DOHH2 (cell line): ENCODE measurements at regions not wholly inside any gene's neighbourhood (a gene's known extent, or its start where the extent isn't known, plus 50 kb on each side); places are given as distances from the start of the nearest gene placed in this dataset.

Experiments
- H3F3A ChIP-seq: fragments of 200-600 bp; sonication (generic), shearing (Covaris generic); 2 replicates; pipeline ENCODE4 v1.6.0; 2016; ENCODE audit warnings: antibody characterized with exemption, mild to moderate bottlenecking; ENCODE audit not compliant: control insufficient read depth, insufficient read depth
- H3K27ac ChIP-seq: fragments of 200-600 bp; sonication (generic); 2 replicates; pipeline ENCODE4 v1.5.1; 2014; ENCODE audit warnings: low read depth, mild to moderate bottlenecking, low read length, moderate library complexity
- H3K27me3 ChIP-seq: fragments of 200-600 bp; sonication (generic); 2 replicates; pipeline ENCODE4 v1.6.1; 2014; ENCODE audit warnings: mild to moderate bottlenecking, low read length, mixed read lengths; ENCODE audit not compliant: control insufficient read depth
- H3K36me3 ChIP-seq: fragments of 200-600 bp; sonication (generic); 2 replicates; pipeline ENCODE4 v1.6.1; 2014; ENCODE audit warnings: mild to moderate bottlenecking, low read length, moderate library complexity, mixed read lengths; ENCODE audit not compliant: control insufficient read depth
- H3K4me1 ChIP-seq: fragments of 200-600 bp; sonication (generic); 2 replicates; pipeline ENCODE4 v1.6.1; 2014; ENCODE audit warnings: mild to moderate bottlenecking, low read length, mixed read lengths; ENCODE audit not compliant: control insufficient read depth
- H3K4me2 ChIP-seq: fragments of 200-600 bp; sonication (generic); 2 replicates; pipeline ENCODE4 v1.6.0; 2014; ENCODE audit warnings: mild to moderate bottlenecking, low read length, moderate library complexity
- H3K4me3 ChIP-seq: fragments of 200-600 bp; sonication (generic); 2 replicates; pipeline ENCODE4 v1.5.1; 2014; ENCODE audit warnings: mild to moderate bottlenecking, low read length, mixed read lengths
- H3K79me2 ChIP-seq: fragments of 200-600 bp; sonication (generic); 2 replicates; pipeline ENCODE4 v1.6.1; 2014; ENCODE audit warnings: mild to moderate bottlenecking, low read length, mixed read lengths; ENCODE audit not compliant: control insufficient read depth
- H3K9me2 ChIP-seq: fragments of 200-600 bp; sonication (generic); replicated peaks from 2 replicates; pipeline ENCODE4 v1.6.1; 2014; ENCODE audit warnings: mild to moderate bottlenecking, low read length, mixed read lengths; ENCODE audit not compliant: control insufficient read depth
- H3K9me3 ChIP-seq: fragments of 200-600 bp; sonication (generic); 2 replicates; pipeline ENCODE4 v1.6.1; 2014; ENCODE audit warnings: antibody characterized with exemption, low read length, mixed read lengths; ENCODE audit not compliant: control insufficient read depth, insufficient read depth
- H4K20me1 ChIP-seq: fragments of 200-600 bp; sonication (generic); 2 replicates; pipeline ENCODE4 v1.6.0; 2014; ENCODE audit warnings: low read depth, mild to moderate bottlenecking, antibody characterized with exemption, low read length, moderate library complexity; ENCODE audit not compliant: control insufficient read depth, insufficient read depth
- EZH2phosphoT487 ChIP-seq: fragments of 200-600 bp; sonication (generic); IDR thresholded peaks from 2 replicates; pipeline ENCODE4 v1.6.1; 2017; ENCODE audit warnings: borderline replicate concordance, mild to moderate bottlenecking, antibody characterized with exemption, low read length, moderate library complexity, mixed read lengths
- TF ChIP-seq, protein P1 (sequence below): fragments of 200-600 bp; sonication (generic); IDR thresholded peaks from one replicate; pipeline ENCODE4 v1.5.1; 2014; ENCODE audit warnings: antibody characterized with exemption, mild to moderate bottlenecking, low read depth, low read length; ENCODE audit not compliant: poor library complexity, severe bottlenecking

DNA sequence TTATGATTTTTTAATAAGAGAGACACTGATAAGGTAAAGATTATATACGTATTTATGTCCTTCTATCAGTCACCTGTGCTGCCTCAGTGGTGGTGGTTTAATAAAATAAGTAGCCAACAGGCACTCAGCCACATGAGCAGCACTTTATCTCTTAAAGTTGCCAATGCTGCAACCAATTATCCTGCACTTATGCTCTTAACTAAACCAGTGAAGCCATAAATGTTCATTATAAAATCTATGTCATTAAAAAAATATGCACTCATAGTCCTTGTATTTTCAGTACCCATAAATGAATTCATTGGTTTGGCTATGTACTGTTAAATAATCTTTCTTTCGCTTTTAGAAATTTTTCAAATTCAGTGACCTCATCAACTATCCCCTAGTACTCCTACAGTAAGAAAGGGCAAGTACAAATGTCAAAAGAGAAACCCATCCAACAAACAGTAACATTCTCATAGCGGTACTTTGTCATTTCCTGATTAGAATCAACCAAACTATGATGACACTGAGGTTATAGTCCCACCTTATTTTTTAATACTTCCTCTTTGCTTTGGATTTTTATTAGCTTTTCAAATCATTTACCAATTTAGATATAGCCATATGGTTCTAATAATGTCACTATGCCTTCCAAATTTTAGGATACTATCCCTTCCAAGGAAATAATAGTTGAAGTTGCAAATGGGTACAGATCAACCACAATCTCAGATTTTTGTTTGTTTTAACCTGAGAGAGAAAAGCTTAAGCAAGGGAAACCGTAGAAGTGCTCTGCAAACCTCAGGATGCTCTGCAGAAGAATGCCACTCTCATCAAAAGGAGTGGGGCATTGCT lies 190.9 kb downstream of the KLF12 start:
- Histone ChIP-seq H3F3A (0 out of 2 replicates have a peak, but pooled peaks cover 2% of the 10 kb centered on the region), H3K4me3 (peak overlapping the region; percentile 28), H4K20me1 (no peaks in the 10 kb centered on the region), H3K4me2 (peak overlapping the region; percentile 52), H3K4me1 (peaks cover 72% of the 10 kb centered on the region), H3K9me2 (no peaks in the 10 kb centered on the region), H3K9me3 (no peaks in the 10 kb centered on the region), H3K27me3 (no peaks in the 10 kb centered on the region), H3K79me2 (peaks cover 15% of the 10 kb centered on the region), H3K36me3 (peaks cover 34% of the 10 kb centered on the region), H3K27ac (peak overlapping the region; percentile 25; the same call in 1 of the 2 replicates)
- TF ChIP-seq, protein P1, sequence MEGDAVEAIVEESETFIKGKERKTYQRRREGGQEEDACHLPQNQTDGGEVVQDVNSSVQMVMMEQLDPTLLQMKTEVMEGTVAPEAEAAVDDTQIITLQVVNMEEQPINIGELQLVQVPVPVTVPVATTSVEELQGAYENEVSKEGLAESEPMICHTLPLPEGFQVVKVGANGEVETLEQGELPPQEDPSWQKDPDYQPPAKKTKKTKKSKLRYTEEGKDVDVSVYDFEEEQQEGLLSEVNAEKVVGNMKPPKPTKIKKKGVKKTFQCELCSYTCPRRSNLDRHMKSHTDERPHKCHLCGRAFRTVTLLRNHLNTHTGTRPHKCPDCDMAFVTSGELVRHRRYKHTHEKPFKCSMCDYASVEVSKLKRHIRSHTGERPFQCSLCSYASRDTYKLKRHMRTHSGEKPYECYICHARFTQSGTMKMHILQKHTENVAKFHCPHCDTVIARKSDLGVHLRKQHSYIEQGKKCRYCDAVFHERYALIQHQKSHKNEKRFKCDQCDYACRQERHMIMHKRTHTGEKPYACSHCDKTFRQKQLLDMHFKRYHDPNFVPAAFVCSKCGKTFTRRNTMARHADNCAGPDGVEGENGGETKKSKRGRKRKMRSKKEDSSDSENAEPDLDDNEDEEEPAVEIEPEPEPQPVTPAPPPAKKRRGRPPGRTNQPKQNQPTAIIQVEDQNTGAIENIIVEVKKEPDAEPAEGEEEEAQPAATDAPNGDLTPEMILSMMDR = no peak
- no peak for TF ChIP-seq EZH2phosphoT487

DNA sequence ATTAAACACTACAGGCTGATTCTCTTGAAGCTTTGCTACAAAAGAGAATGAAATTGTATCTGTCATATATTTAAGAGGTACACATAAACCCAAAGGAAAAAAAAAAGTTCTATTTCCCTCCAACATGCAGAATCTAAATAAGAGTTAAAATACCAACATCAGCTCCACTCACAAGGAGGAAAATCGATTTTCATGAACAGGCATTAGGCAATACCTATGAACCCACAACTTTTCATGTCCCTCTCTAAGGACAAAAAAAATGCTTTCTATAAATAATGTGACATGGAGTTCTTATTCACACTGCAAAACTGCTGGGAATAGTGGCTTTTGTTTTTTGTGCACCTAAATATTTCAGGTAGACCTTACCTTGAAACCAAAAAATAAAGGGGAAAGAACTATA lies 192.5 kb downstream of the KLF12 start:
- no peak overlapping the region for H3K4me3 ChIP-seq
- peaks cover 38% of the 10 kb centered on the region for H3K36me3 ChIP-seq
- H3K4me2 ChIP-seq = no peak overlapping the region
- TF ChIP-seq, protein P1 = no peak
- no peak for TF ChIP-seq EZH2phosphoT487
- H3K9me3 ChIP-seq = no peaks in the 10 kb centered on the region
- no peaks in the 10 kb centered on the region for H3K9me2 ChIP-seq
- H3K4me1 ChIP-seq = peaks cover 57% of the 10 kb centered on the region
- H3K79me2 ChIP-seq = peaks cover 15% of the 10 kb centered on the region
- no peaks in the 10 kb centered on the region for H3K27me3 ChIP-seq
- H3F3A ChIP-seq = 0 out of 2 replicates have a peak, but pooled peaks cover 2% of the 10 kb centered on the region
- no peak overlapping the region for H3K27ac ChIP-seq
- no peaks in the 10 kb centered on the region for H4K20me1 ChIP-seq

DNA sequence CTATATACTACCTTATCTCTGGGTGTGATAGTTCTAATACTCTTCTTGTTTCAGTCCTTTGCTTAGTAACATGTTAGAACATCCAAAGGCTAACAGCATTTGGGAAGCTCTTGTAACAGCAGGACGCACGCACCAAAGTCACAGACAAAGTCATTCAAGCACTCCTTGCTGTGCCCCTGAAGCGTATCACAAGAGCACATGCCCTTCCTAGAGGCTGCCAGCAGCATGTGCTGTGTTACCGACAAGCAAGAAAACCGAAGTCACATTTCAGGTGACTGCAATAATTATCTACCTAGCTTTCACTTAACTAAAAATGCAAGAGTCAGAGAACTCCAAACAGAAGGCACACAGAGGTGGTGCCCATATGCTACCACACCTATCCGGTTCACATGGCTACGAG lies 194.1 kb downstream of the KLF12 start:
- Histone ChIP-seq H3K9me3 (no peaks in the 10 kb centered on the region), H3F3A (0 out of 2 replicates have a peak, but pooled peaks cover 2% of the 10 kb centered on the region), H3K4me2 (peak overlapping the region; percentile 31), H3K36me3 (peaks cover 48% of the 10 kb centered on the region), H3K27me3 (no peaks in the 10 kb centered on the region), H3K27ac (no peak overlapping the region), H3K9me2 (no peaks in the 10 kb centered on the region), H3K4me1 (peaks cover 41% of the 10 kb centered on the region), H4K20me1 (no peaks in the 10 kb centered on the region), H3K79me2 (peaks cover 12% of the 10 kb centered on the region), H3K4me3 (peak overlapping the region; percentile 11; the same call in 1 of the 2 replicates)
- no peak for TF ChIP-seq EZH2phosphoT487
- TF ChIP-seq, protein P1 = no peak
